Activated B cell treated with CpG ODN at 0.5 μM for 24 hours (primary cell): ENCODE measurements at regions not wholly inside any gene's neighbourhood (a gene's known extent, or its start where the extent isn't known, plus 50 kb on each side); places are given as distances from the start of the nearest gene placed in this dataset.

Experiments used
- ATAC-seq: fragments of 200-7000 bp; cut with Tn5 transposase; one replicate; pipeline ENCODE4 v1.10.0; 2021; ENCODE audit warnings: low read depth, mild to moderate bottlenecking, moderate library complexity
- CTCF ChIA-PET: fragments of 350-600 bp; sonication (Branson Sonifier 250); formaldehyde crosslinking; loops from one replicate; lab custom pipeline; 2021; ENCODE audit warnings: antibody characterized with exemption; lab: Charles Lee
- POLR2A ChIA-PET: fragments of 350-600 bp; sonication (Branson Sonifier 250); formaldehyde crosslinking; loops from one replicate; lab custom pipeline; 2021; ENCODE audit warnings: antibody characterized with exemption; lab: Charles Lee
- DNase-seq: peaks from one replicate; pipeline ENCODE4 v3.0.0; 2022
- H3K27ac Mint-ChIP-seq: one replicate; pipeline ENCODE4 v1.8.0; 2020; ENCODE audit warnings: mixed read lengths
- H3K27me3 Mint-ChIP-seq: one replicate; pipeline ENCODE4 v1.8.0; 2021; ENCODE audit warnings: mixed read lengths
- H3K36me3 Mint-ChIP-seq: one replicate; pipeline ENCODE4 v1.8.0; 2021; ENCODE audit warnings: low read depth, mixed read lengths
- H3K4me1 Mint-ChIP-seq: one replicate; pipeline ENCODE4 v1.8.0; 2021; ENCODE audit warnings: mixed read lengths
- H3K4me3 Mint-ChIP-seq: one replicate; pipeline ENCODE4 v1.8.0; 2020; ENCODE audit warnings: mild to moderate bottlenecking, mixed read lengths
- H3K9me3 Mint-ChIP-seq: one replicate; pipeline ENCODE4 v1.8.0; 2020; ENCODE audit warnings: mixed read lengths
- CTCF ChIP-seq: fragments of 200-600 bp; IDR thresholded peaks from one replicate; pipeline ENCODE4 v1.8.0; 2022; ENCODE audit warnings: antibody characterized with exemption, mild to moderate bottlenecking
- intact Hi-C: fragments of 100-400 bp; cut with micrococcal nuclease; formaldehyde crosslinking; loops from one replicate; pipeline ENCODE4 v1.15.1; 2024

GRCh38 chr12:19572920-19573558 is 133.7 kb downstream of the AEBP2 start:
- DNase-seq, result no peak
- H3K9me3 Mint-ChIP-seq, result no peaks in the 10 kb centered on the region
- no peaks in the 10 kb centered on the region for H3K27me3 Mint-ChIP-seq
- no peaks in the 10 kb centered on the region for H3K4me1 Mint-ChIP-seq
- H3K27ac Mint-ChIP-seq, result no peak overlapping the region
- peaks cover 7% of the 10 kb centered on the region for H3K36me3 Mint-ChIP-seq
- TF ChIP-seq CTCF, result no peak
- no peak overlapping the region for H3K4me3 Mint-ChIP-seq
- intact Hi-C loops, result no loop called here
- ChIA-PET POLR2A (no interaction called here), CTCF (no interaction called here)
- no peak for ATAC-seq

DNA sequence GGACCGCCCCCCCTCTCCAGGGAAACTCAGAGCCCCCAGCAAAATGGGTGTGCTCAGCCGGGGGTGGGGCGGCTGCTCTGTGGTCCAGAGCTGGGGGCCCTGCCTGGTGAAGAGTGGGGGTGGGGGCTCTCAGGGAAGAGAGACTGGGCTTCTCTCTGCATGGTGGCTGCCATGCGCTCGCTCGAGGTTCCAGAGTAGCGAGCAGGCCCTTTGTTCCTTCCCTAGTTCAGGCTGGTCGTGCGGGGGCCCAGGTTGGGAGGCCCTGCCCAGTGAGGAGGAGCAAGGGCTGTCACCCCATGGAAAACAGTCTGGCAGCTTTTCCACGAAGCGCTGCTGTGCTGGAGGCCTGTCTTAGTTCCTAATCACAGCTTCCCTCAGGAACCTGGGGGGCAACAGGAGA is 134.6 kb downstream of the AEBP2 start:
- intact Hi-C loops, result no loop called here
- Mint-ChIP-seq H3K27me3 (no peaks in the 10 kb centered on the region), H3K4me3 (no peak overlapping the region), H3K36me3 (peaks cover 11% of the 10 kb centered on the region), H3K27ac (no peak overlapping the region), H3K9me3 (no peaks in the 10 kb centered on the region), H3K4me1 (no peaks in the 10 kb centered on the region)
- ChIA-PET POLR2A (no interaction called here), CTCF (interaction anchor here (0.6 kb wide), 1 partner anchor 11 kb away, joined by 3 read pairs; no protein-coding TSS in a partner anchor)
- no peak for TF ChIP-seq CTCF
- DNase-seq, result no peak
- no peak for ATAC-seq

DNA sequence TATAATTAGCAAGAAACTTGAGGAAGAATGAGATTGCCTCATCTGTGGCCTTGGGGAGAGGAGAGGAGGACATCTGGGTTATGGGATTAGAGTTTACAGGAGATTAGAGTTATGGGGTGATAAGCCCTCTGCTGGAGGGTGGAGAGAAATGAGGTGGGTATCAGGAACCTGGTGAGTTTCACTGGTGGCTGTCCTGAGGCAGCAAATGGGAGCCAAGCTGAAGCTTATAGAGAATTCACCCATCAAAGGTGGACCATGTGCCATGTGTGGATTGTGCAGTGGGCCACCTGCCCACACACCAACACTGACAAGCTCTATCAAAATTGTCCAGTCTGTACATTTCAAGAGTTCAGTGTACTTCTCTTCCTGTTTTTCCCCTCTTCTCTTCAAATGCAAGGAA is 135.3 kb downstream of the AEBP2 start:
- ChIA-PET POLR2A (no interaction called here), CTCF (interaction anchor here (0.6 kb wide), 1 partner anchor 12 kb away, joined by 3 read pairs; no protein-coding TSS in a partner anchor)
- H3K27me3 Mint-ChIP-seq, result no peaks in the 10 kb centered on the region
- TF ChIP-seq CTCF, result no peak
- no peaks in the 10 kb centered on the region for H3K9me3 Mint-ChIP-seq
- ATAC-seq, result no peak
- DNase-seq, result no peak
- no peak overlapping the region for H3K27ac Mint-ChIP-seq
- intact Hi-C loops, result no loop called here
- no peak overlapping the region for H3K4me3 Mint-ChIP-seq
- no peaks in the 10 kb centered on the region for H3K4me1 Mint-ChIP-seq
- H3K36me3 Mint-ChIP-seq, result peaks cover 14% of the 10 kb centered on the region

DNA sequence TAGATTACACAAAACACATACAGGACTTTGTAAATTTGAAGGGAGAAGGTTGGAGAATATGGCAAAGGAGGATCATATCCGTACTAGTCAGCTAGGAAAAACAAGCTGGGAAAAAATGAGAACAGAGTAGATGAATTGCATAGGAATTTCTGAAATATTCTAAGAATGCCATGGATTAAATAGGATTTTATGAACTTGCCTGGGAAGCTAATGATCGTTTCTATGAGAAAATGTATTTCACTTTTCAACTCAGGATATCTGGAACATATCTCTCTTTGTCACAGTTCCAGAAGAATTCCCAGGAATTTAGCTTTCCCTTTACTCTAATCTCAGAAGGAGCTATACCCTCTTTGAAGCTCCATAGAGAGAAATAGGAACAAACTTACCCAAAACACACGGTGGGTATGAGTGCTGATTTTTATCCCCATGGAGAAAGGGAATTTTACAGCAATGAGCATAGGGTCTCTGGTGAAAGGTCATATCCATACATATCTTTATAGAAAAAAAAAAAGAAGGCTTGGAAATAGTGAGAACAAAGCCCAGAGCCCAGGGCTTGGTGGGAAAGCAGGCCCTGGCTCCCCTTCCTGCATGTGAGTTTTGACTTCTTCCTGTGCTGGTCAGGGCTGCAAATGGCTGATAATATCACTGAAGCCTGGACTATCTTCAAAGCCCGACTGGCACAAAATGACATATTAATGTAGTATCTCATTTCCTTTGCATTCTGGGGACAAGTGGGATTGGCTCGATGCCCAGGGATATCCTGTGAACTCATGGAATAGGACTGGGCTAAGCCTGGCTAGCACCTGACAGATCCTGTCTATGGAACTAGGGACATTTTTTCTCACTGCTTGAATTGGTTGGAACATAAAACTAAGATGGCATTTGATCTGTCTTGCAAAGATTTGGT is 136.3 kb downstream of the AEBP2 start:
- CTCF ChIA-PET, result interaction anchor here (0.6 kb wide), 1 partner anchor 60 kb away, joined by 4 read pairs; no protein-coding TSS in a partner anchor
- POLR2A ChIA-PET, result no interaction called here
- Mint-ChIP-seq H3K27ac (no peak overlapping the region), H3K27me3 (no peaks in the 10 kb centered on the region), H3K4me3 (no peak overlapping the region), H3K9me3 (peaks cover 5% of the 10 kb centered on the region), H3K4me1 (no peaks in the 10 kb centered on the region), H3K36me3 (peaks cover 20% of the 10 kb centered on the region)
- ATAC-seq (no peak), DNase-seq (no peak)
- intact Hi-C loops, result no loop called here
- TF ChIP-seq CTCF, result no peak
